Stimulated activated CD4-positive, alpha-beta T cell treated with anti-CD3 and anti-CD28 coated beads, TNF-alpha, amount 100 ng/mL, for 24 hours (primary cell): ENCODE measurements at regions not wholly inside any gene's neighbourhood (a gene's known extent, or its start where the extent isn't known, plus 50 kb on each side); places are given as distances from the start of the nearest gene placed in this dataset.
A peak's percentile ranks its signal among the peaks of the same experiment; 100 is the strongest.
"Not testable (repeated sequence)": the region's sequence is repeated elsewhere in the genome, so short reads cannot be mapped to it uniquely, and the experiment has no call there.

Experiments used
- DNase-seq, 3 experiments: peaks; one replicate each; pipeline ENCODE4 v3.0.0-alpha.2; 2020; ENCODE audit warnings: low read depth in 3 of 3

GRCh38 chr2:84373391-84373790 lies 85.7 kb downstream of the SUCLG1 start:
- no peak for DNase-seq

GRCh38 chr2:84362541-84362940 lies 96.5 kb downstream of the SUCLG1 start:
- no peak for DNase-seq

GRCh38 chr2:84338069-84338468 lies 121.0 kb downstream of the SUCLG1 start:
- no peak for DNase-seq

GRCh38 chr2:84327645-84328249 lies 131.3 kb downstream of the SUCLG1 start:
- no peak for DNase-seq

- no peak for DNase-seq
These were observed 132.1 kb downstream of the SUCLG1 start for GRCh38 chr2:84326831-84327432.

- no peak for DNase-seq
These were observed 135.2 kb downstream of the SUCLG1 start for GRCh38 chr2:84323890-84324289.

GRCh38 chr2:84320940-84321339 lies 138.1 kb downstream of the SUCLG1 start:
- no peak for DNase-seq

GRCh38 chr2:84319581-84319980 lies 139.5 kb downstream of the SUCLG1 start:
- DNase-seq = no peak

- no peak for DNase-seq
These were observed 141.9 kb downstream of the SUCLG1 start for GRCh38 chr2:84317135-84317534.

- DNase-seq = peak; percentile 64 to 79 (median 65)
These were observed 144.2 kb downstream of the SUCLG1 start for GRCh38 chr2:84314901-84315330.

- no peak for DNase-seq
These were observed 144.8 kb downstream of the SUCLG1 start for GRCh38 chr2:84314250-84314649.

GRCh38 chr2:84309281-84309680 lies 149.8 kb downstream of the SUCLG1 start:
- no peak for DNase-seq

- DNase-seq = no peak
These were observed 152.7 kb downstream of the SUCLG1 start for GRCh38 chr2:84306361-84306760.

- peak in 1 of 3 experiments; percentile 15 for DNase-seq
These were observed 156.3 kb downstream of the SUCLG1 start for GRCh38 chr2:84302513-84303412.

- DNase-seq = no peak
These were observed 157.4 kb downstream of the SUCLG1 start for GRCh38 chr2:84301717-84302116.

GRCh38 chr2:84300696-84301029 lies 158.4 kb downstream of the SUCLG1 start:
- DNase-seq = no peak

- DNase-seq = not testable (repeated sequence)
These were observed 158.9 kb downstream of the SUCLG1 start for GRCh38 chr2:84300001-84300695.

- DNase-seq = no peak
These were observed 159.8 kb downstream of the SUCLG1 start for GRCh38 chr2:84299211-84299775.

- DNase-seq = no peak
These were observed 161.9 kb downstream of the SUCLG1 start for GRCh38 chr2:84297155-84297554.

- no peak for DNase-seq
These were observed 165.2 kb downstream of the SUCLG1 start for GRCh38 chr2:84293791-84294380.

- DNase-seq = no peak
These were observed 166.5 kb downstream of the SUCLG1 start for GRCh38 chr2:84292545-84292944.
